Sigmoid colon (tissue), 4 donors: ENCODE measurements at regions not wholly inside any gene's neighbourhood (a gene's known extent, or its start where the extent isn't known, plus 50 kb on each side); places are given as distances from the start of the nearest gene placed in this dataset.

Experiments used
- EP300 ChIP-seq, 4 donors: sonication (generic); formaldehyde crosslinking; IDR thresholded peaks; one replicate each; pipeline ENCODE4 v1.6.1; 2017; ENCODE audit warnings: antibody characterized with exemption in 4 of 4
- POLR2A ChIP-seq, 2 donors: fragments of 450-650 bp; IDR thresholded peaks; one replicate each; pipeline ENCODE4 v1.6.1; 2016; ENCODE audit warnings: antibody characterized with exemption in 2 of 2, mild to moderate bottlenecking in 2 of 2, moderate library complexity in 2 of 2
- POLR2AphosphoS5 ChIP-seq, 4 donors: sonication (generic); formaldehyde crosslinking; IDR thresholded peaks; one replicate each; pipeline ENCODE4 v1.6.1; 2017; ENCODE audit warnings: antibody characterized with exemption in 4 of 4
- TF ChIP-seq, protein P1 (sequence below), 4 experiments: fragments of 450-650 bp in 3 of 4; fragments of 200-600 bp in 1 of 4; IDR thresholded peaks; one replicate each; pipeline ENCODE4 v1.5.1; 2016 to 2019; ENCODE audit warnings: antibody characterized with exemption in 4 of 4, mild to moderate bottlenecking in 3 of 4, moderate library complexity in 2 of 4

DNA sequence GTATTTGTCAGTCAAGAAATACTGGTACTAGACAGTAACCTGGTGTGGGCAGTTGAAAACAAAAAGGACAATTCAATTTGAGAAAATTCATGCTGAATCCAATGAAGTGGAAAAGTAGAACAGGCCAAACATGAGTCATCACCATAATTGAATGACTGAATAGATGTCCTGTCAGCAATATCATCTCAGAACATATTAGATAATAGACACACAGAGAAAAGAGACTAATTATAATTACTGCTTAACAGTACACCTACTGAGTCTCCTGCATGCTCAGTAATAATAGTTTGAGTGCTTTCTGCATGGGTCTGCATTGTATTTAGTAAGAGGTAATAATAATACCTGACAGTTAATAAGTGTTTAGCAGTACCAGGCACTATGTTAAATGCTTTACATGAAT, 138.6 kb upstream of the ZC3H15 start:
- TF ChIP-seq, protein P1, sequence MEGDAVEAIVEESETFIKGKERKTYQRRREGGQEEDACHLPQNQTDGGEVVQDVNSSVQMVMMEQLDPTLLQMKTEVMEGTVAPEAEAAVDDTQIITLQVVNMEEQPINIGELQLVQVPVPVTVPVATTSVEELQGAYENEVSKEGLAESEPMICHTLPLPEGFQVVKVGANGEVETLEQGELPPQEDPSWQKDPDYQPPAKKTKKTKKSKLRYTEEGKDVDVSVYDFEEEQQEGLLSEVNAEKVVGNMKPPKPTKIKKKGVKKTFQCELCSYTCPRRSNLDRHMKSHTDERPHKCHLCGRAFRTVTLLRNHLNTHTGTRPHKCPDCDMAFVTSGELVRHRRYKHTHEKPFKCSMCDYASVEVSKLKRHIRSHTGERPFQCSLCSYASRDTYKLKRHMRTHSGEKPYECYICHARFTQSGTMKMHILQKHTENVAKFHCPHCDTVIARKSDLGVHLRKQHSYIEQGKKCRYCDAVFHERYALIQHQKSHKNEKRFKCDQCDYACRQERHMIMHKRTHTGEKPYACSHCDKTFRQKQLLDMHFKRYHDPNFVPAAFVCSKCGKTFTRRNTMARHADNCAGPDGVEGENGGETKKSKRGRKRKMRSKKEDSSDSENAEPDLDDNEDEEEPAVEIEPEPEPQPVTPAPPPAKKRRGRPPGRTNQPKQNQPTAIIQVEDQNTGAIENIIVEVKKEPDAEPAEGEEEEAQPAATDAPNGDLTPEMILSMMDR (IDR thresholded peaks at IDR 0.05), result no peak
- no peak for TF ChIP-seq POLR2A (IDR thresholded peaks at IDR 0.05)
- TF ChIP-seq POLR2AphosphoS5 (IDR thresholded peaks at IDR 0.05), result no peak
- TF ChIP-seq EP300 (IDR thresholded peaks at IDR 0.05), result no peak
